Transverse colon (tissue), 4 donors: ENCODE measurements at regions not wholly inside any gene's neighbourhood (a gene's known extent, or its start where the extent isn't known, plus 50 kb on each side); places are given as distances from the start of the nearest gene placed in this dataset.

Source experiments
- EP300 ChIP-seq: sonication (generic); formaldehyde crosslinking; IDR thresholded peaks from one replicate; pipeline ENCODE4 v1.6.1; 2017; ENCODE audit warnings: antibody characterized with exemption, low read depth
- POLR2A ChIP-seq: fragments of 450-650 bp; IDR thresholded peaks from one replicate; pipeline ENCODE4 v1.6.1; 2016; ENCODE audit warnings: antibody characterized with exemption, mild to moderate bottlenecking, moderate library complexity
- POLR2AphosphoS5 ChIP-seq, 3 donors: sonication (generic); formaldehyde crosslinking; IDR thresholded peaks; one replicate each; pipeline ENCODE4 v1.6.1; 2016; ENCODE audit warnings: antibody characterized with exemption in 3 of 3
- TF ChIP-seq, protein P1 (sequence below), 5 experiments: fragments of 200-600 bp in 3 of 5; fragments of 450-650 bp in 2 of 5; sonication (generic) in 3 of 5; IDR thresholded peaks; 1 replicate in 2 of 5; 2 replicates in 3 of 5; pipeline ENCODE4 v1.5.1; 2016 to 2017; ENCODE audit warnings: antibody characterized with exemption in 5 of 5, inconsistent platforms in 3 of 5, mild to moderate bottlenecking in 2 of 5, moderate library complexity in 1 of 5

DNA sequence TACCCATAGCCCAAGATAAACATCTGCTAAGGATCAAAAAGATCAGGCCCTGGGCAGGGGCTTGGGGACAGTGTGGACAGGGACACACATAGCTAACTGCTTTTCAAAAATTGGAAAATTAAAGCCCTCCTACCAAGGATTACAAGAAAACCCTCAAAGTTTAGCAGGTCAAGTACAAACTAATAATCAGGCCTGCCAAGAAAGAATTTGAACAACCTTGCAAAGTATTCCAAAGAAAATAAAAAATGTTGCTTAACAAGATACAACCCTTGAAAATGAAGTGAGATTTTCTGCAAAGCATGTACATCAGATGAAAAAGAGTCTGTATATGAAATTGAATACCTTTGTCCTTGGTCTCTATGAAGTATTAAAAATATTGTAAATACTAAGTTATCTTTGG is 67.3 kb downstream of the KLF12 start:
- TF ChIP-seq, protein P1, sequence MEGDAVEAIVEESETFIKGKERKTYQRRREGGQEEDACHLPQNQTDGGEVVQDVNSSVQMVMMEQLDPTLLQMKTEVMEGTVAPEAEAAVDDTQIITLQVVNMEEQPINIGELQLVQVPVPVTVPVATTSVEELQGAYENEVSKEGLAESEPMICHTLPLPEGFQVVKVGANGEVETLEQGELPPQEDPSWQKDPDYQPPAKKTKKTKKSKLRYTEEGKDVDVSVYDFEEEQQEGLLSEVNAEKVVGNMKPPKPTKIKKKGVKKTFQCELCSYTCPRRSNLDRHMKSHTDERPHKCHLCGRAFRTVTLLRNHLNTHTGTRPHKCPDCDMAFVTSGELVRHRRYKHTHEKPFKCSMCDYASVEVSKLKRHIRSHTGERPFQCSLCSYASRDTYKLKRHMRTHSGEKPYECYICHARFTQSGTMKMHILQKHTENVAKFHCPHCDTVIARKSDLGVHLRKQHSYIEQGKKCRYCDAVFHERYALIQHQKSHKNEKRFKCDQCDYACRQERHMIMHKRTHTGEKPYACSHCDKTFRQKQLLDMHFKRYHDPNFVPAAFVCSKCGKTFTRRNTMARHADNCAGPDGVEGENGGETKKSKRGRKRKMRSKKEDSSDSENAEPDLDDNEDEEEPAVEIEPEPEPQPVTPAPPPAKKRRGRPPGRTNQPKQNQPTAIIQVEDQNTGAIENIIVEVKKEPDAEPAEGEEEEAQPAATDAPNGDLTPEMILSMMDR (IDR thresholded peaks at IDR 0.05), result no peak
- TF ChIP-seq POLR2A, result no peak
- no peak for TF ChIP-seq EP300
- TF ChIP-seq POLR2AphosphoS5 (IDR thresholded peaks at IDR 0.05), result no peak
